Stomach (tissue), 8 donors: ENCODE measurements at regions not wholly inside any gene's neighbourhood (a gene's known extent, or its start where the extent isn't known, plus 50 kb on each side); places are given as distances from the start of the nearest gene placed in this dataset.

ENCODE experiments used
- DNase-seq, 2 donors: peaks; one replicate each; pipeline versions ENCODE4 v3.0.0 to v3.0.0-alpha.2; 2013 to 2019
- H3K27ac ChIP-seq, 5 donors: fragments of 200-600 bp in 4 of 5; sonication (generic) in 4 of 5; one replicate each; pipeline ENCODE4 v1.5.1; 2013 to 2019; ENCODE audit warnings: mild to moderate bottlenecking in 1 of 5, moderate library complexity in 1 of 5
- H3K27me3 ChIP-seq, 3 donors: fragments of 200-600 bp; sonication (generic); one replicate each; pipeline ENCODE4 v1.5.1; 2017 to 2019; ENCODE audit warnings: mixed run types in 1 of 3
- H3K36me3 ChIP-seq, 4 donors: fragments of 200-600 bp; sonication (generic); 1 replicate in 3 of 4; 2 replicates in 1 of 4; pipeline ENCODE4 v1.5.1; 2016 to 2019
- H3K4me1 ChIP-seq, 4 donors: fragments of 200-600 bp; sonication (generic); one replicate each; pipeline ENCODE4 v1.5.1; 2016 to 2019
- H3K4me3 ChIP-seq, 4 donors: fragments of 200-600 bp; sonication (generic) in 3 of 4; one replicate each; pipeline ENCODE4 v1.5.1; 2016 to 2019; ENCODE audit warnings: mild to moderate bottlenecking in 1 of 4
- H3K9me3 ChIP-seq, 4 donors: fragments of 200-600 bp; sonication (generic); one replicate each; pipeline ENCODE4 v1.5.1; 2016 to 2019
- CTCF ChIP-seq, 7 experiments: fragments of 450-650 bp in 4 of 7; fragments of 200-600 bp in 3 of 7; sonication (generic) in 3 of 7; IDR thresholded peaks; one replicate each; pipeline ENCODE4 v1.5.1; 2016 to 2019; ENCODE audit warnings: antibody characterized with exemption in 7 of 7, control low read depth in 2 of 7, mild to moderate bottlenecking in 1 of 7
- EP300 ChIP-seq: sonication (generic); formaldehyde crosslinking; IDR thresholded peaks from one replicate; pipeline ENCODE4 v1.6.1; 2017; ENCODE audit warnings: antibody characterized with exemption
- POLR2A ChIP-seq, 4 donors: fragments of 450-650 bp; IDR thresholded peaks; one replicate each; pipeline ENCODE4 v1.6.1; 2016; ENCODE audit warnings: antibody characterized with exemption in 4 of 4, control low read depth in 2 of 4, mild to moderate bottlenecking in 1 of 4, moderate library complexity in 1 of 4
- POLR2AphosphoS5 ChIP-seq, 3 donors: sonication (generic); formaldehyde crosslinking; IDR thresholded peaks; one replicate each; pipeline ENCODE4 v1.6.1; 2016; ENCODE audit warnings: antibody characterized with exemption in 3 of 3
- WGBS, 5 donors: extraction: QIAGEN DNeasy Blood & Tissue Kit in 3 of 5; methylation state at CpG; one replicate each; pipeline versions ENCODE4 v1.1.5 to v1.1.7; 2013 to 2018; 5-methylcytosine and 5-hydroxymethylcytosine counted together
- intact Hi-C: fragments of 100-400 bp; cut with DNase I; formaldehyde crosslinking; loops from one replicate; pipeline ENCODE4 v1.15.1; 2023; ENCODE audit warnings: low total_unique reads
- donor health status: healthy with polysubstance abuse.
- donor health status: Bipolar disorder and iron deficiency.
- donor health status: healthy.

GRCh38 chr13:103692442-103692841, 626.2 kb upstream of the SLC10A2 start:
- TF ChIP-seq CTCF (IDR thresholded peaks at IDR 0.05) (no peak), POLR2A (IDR thresholded peaks at IDR 0.05) (no peak), EP300 (no peak), POLR2AphosphoS5 (IDR thresholded peaks at IDR 0.05) (no peak)
- intact Hi-C loops: no loop called here
- 87 to 97% (median 89%) methylated on average over 4 of the region's 4 CpGs for WGBS, 5 donors

GRCh38 chr13:103676329-103676728, 610.1 kb upstream of the SLC10A2 start:
- H3K27ac ChIP-seq: no peak overlapping the region
- no peaks in the 10 kb centered on the region for H3K4me1 ChIP-seq
- intact Hi-C loops: no loop called here
- no peaks in the 10 kb centered on the region for H3K27me3 ChIP-seq
- TF ChIP-seq POLR2AphosphoS5 (IDR thresholded peaks at IDR 0.05) (no peak), CTCF (IDR thresholded peaks at IDR 0.05) (no peak), POLR2A (IDR thresholded peaks at IDR 0.05) (no peak), EP300 (no peak)
- H3K9me3 ChIP-seq: peaks cover 0 to 5% (median 4%) of the 10 kb centered on the region in 4 donors
- H3K4me3 ChIP-seq: no peak overlapping the region
- no peaks in the 10 kb centered on the region for H3K36me3 ChIP-seq
- no peak for DNase-seq

More at GRCh38 chr13:103692442-103692841, 626.2 kb upstream of the SLC10A2 start:
- no peak overlapping the region for H3K4me3 ChIP-seq
- no peaks in the 10 kb centered on the region for H3K27me3 ChIP-seq
- no peak for DNase-seq
- no peaks in the 10 kb centered on the region for H3K4me1 ChIP-seq
- H3K9me3 ChIP-seq: no peaks in the 10 kb centered on the region
- H3K36me3 ChIP-seq: no peaks in the 10 kb centered on the region
- H3K27ac ChIP-seq: no peak overlapping the region

- DNase-seq: no peak
- Histone ChIP-seq H3K9me3 (peaks cover 0 to 7% (median 4%) of the 10 kb centered on the region in 4 donors), H3K27me3 (no peaks in the 10 kb centered on the region), H3K4me1 (no peaks in the 10 kb centered on the region), H3K27ac (no peak overlapping the region), H3K36me3 (no peaks in the 10 kb centered on the region), H3K4me3 (no peak overlapping the region)
- intact Hi-C loops: no loop called here
- 87 to 93% (median 91%) methylated on average over 5 of the region's 5 CpGs for WGBS, 5 donors
- TF ChIP-seq EP300 (no peak), POLR2AphosphoS5 (IDR thresholded peaks at IDR 0.05) (no peak), POLR2A (IDR thresholded peaks at IDR 0.05) (no peak), CTCF (IDR thresholded peaks at IDR 0.05) (no peak)
These were observed 605.3 kb upstream of the SLC10A2 start for GRCh38 chr13:103671547-103671946.

GRCh38 chr13:103663996-103664395, 597.8 kb upstream of the SLC10A2 start:
- intact Hi-C loops: no loop called here
- H3K4me3 ChIP-seq: no peak overlapping the region
- DNase-seq: no peak
- 83 to 87% (median 86%) methylated on average over 4 of the region's 4 CpGs for WGBS, 5 donors
- no peaks in the 10 kb centered on the region for H3K27me3 ChIP-seq
- no peak overlapping the region for H3K27ac ChIP-seq
- no peaks in the 10 kb centered on the region for H3K9me3 ChIP-seq
- H3K36me3 ChIP-seq: no peaks in the 10 kb centered on the region
- H3K4me1 ChIP-seq: no peaks in the 10 kb centered on the region
- no peak for TF ChIP-seq POLR2A (IDR thresholded peaks at IDR 0.05)
- TF ChIP-seq POLR2AphosphoS5 (IDR thresholded peaks at IDR 0.05): no peak
- no peak for TF ChIP-seq EP300
- no peak for TF ChIP-seq CTCF (IDR thresholded peaks at IDR 0.05)
